IPS-18a (cell line): ENCODE measurements at regions not wholly inside any gene's neighbourhood (a gene's known extent, or its start where the extent isn't known, plus 50 kb on each side); places are given as distances from the start of the nearest gene placed in this dataset.

Experiments used
- H3K27ac ChIP-seq: one replicate; pipeline ENCODE4 v1.5.1; 2013; ENCODE audit warnings: low read length
- H3K27me3 ChIP-seq: one replicate; pipeline ENCODE4 v1.6.1; 2013; ENCODE audit warnings: mild to moderate bottlenecking, low read length; ENCODE audit not compliant: control insufficient read depth, insufficient read depth
- H3K36me3 ChIP-seq: one replicate; pipeline ENCODE4 v1.6.1; 2013; ENCODE audit warnings: low read depth, low read length; ENCODE audit not compliant: control insufficient read depth
- H3K4me1 ChIP-seq: one replicate; pipeline ENCODE4 v1.6.1; 2013; ENCODE audit warnings: low read depth, low read length; ENCODE audit not compliant: control insufficient read depth
- H3K4me3 ChIP-seq: one replicate; pipeline ENCODE4 v1.5.1; 2013; ENCODE audit warnings: low read length
- H3K9ac ChIP-seq: one replicate; pipeline ENCODE4 v1.6.1; 2013; ENCODE audit warnings: mild to moderate bottlenecking, low read length, moderate library complexity
- H3K9me3 ChIP-seq: one replicate; pipeline ENCODE4 v1.6.1; 2013; ENCODE audit warnings: low read depth, low read length; ENCODE audit not compliant: control insufficient read depth

GRCh38 chr12:127260999-127261398 lies 1006.0 kb upstream of the TMEM132C start:
- Histone ChIP-seq H3K4me1 (no peaks in the 10 kb centered on the region), H3K9me3 (peaks cover 35% of the 10 kb centered on the region), H3K27me3 (no peaks in the 10 kb centered on the region), H3K36me3 (no peaks in the 10 kb centered on the region), H3K9ac (no peak overlapping the region), H3K27ac (no peak overlapping the region), H3K4me3 (no peak overlapping the region)

- Histone ChIP-seq H3K9ac (no peak overlapping the region), H3K9me3 (peaks cover 30% of the 10 kb centered on the region), H3K4me1 (no peaks in the 10 kb centered on the region), H3K4me3 (no peak overlapping the region), H3K27me3 (no peaks in the 10 kb centered on the region), H3K27ac (no peak overlapping the region), H3K36me3 (no peaks in the 10 kb centered on the region)
Measured at GRCh38 chr12:127262615-127263014, 1004.4 kb upstream of the TMEM132C start.

- Histone ChIP-seq H3K36me3 (no peaks in the 10 kb centered on the region), H3K27ac (no peak overlapping the region), H3K9ac (no peak overlapping the region), H3K27me3 (no peaks in the 10 kb centered on the region), H3K4me1 (no peaks in the 10 kb centered on the region), H3K9me3 (peaks cover 32% of the 10 kb centered on the region), H3K4me3 (no peak overlapping the region)
Measured at GRCh38 chr12:127263621-127264020, 1003.3 kb upstream of the TMEM132C start.

- Histone ChIP-seq H3K9me3 (peaks cover 18% of the 10 kb centered on the region), H3K27ac (no peak overlapping the region), H3K4me3 (no peak overlapping the region), H3K9ac (no peak overlapping the region), H3K36me3 (no peaks in the 10 kb centered on the region), H3K27me3 (no peaks in the 10 kb centered on the region), H3K4me1 (no peaks in the 10 kb centered on the region)
Measured at GRCh38 chr12:127267128-127267527, 999.8 kb upstream of the TMEM132C start.

- Histone ChIP-seq H3K36me3 (no peaks in the 10 kb centered on the region), H3K27me3 (no peaks in the 10 kb centered on the region), H3K4me3 (no peak overlapping the region), H3K4me1 (no peaks in the 10 kb centered on the region), H3K27ac (no peak overlapping the region), H3K9me3 (peaks cover 14% of the 10 kb centered on the region), H3K9ac (no peak overlapping the region)
Measured at GRCh38 chr12:127268213-127268612, 998.8 kb upstream of the TMEM132C start.

GRCh38 chr12:127268706-127269425 lies 998.1 kb upstream of the TMEM132C start:
- H3K27ac ChIP-seq = no peak overlapping the region
- H3K9ac ChIP-seq = no peak overlapping the region
- H3K9me3 ChIP-seq = peaks cover 14% of the 10 kb centered on the region
- no peaks in the 10 kb centered on the region for H3K4me1 ChIP-seq
- no peak overlapping the region for H3K4me3 ChIP-seq
- no peaks in the 10 kb centered on the region for H3K27me3 ChIP-seq
- no peaks in the 10 kb centered on the region for H3K36me3 ChIP-seq

GRCh38 chr12:127270193-127270592 lies 996.8 kb upstream of the TMEM132C start:
- no peak overlapping the region for H3K4me3 ChIP-seq

GRCh38 chr12:127271776-127272175 lies 995.2 kb upstream of the TMEM132C start:
- no peak overlapping the region for H3K9ac ChIP-seq
- H3K9me3 ChIP-seq = peaks cover 21% of the 10 kb centered on the region
- H3K27me3 ChIP-seq = no peaks in the 10 kb centered on the region
- no peaks in the 10 kb centered on the region for H3K4me1 ChIP-seq
- H3K36me3 ChIP-seq = no peaks in the 10 kb centered on the region
- H3K27ac ChIP-seq = no peak overlapping the region
- H3K4me3 ChIP-seq = no peak overlapping the region

More at GRCh38 chr12:127270193-127270592, 996.8 kb upstream of the TMEM132C start:
- Histone ChIP-seq H3K9me3 (peaks cover 14% of the 10 kb centered on the region), H3K9ac (no peak overlapping the region), H3K4me1 (no peaks in the 10 kb centered on the region), H3K27ac (no peak overlapping the region), H3K36me3 (no peaks in the 10 kb centered on the region), H3K27me3 (no peaks in the 10 kb centered on the region)

GRCh38 chr12:127272864-127273263 lies 994.1 kb upstream of the TMEM132C start:
- H3K9ac ChIP-seq = no peak overlapping the region
- H3K36me3 ChIP-seq = no peaks in the 10 kb centered on the region
- no peak overlapping the region for H3K27ac ChIP-seq
- H3K4me1 ChIP-seq = no peaks in the 10 kb centered on the region
- peaks cover 24% of the 10 kb centered on the region for H3K9me3 ChIP-seq
- H3K4me3 ChIP-seq = no peak overlapping the region
- no peaks in the 10 kb centered on the region for H3K27me3 ChIP-seq

- Histone ChIP-seq H3K36me3 (no peaks in the 10 kb centered on the region), H3K4me3 (no peak overlapping the region)
Measured at GRCh38 chr12:127273626-127274025, 993.3 kb upstream of the TMEM132C start.

GRCh38 chr12:127275416-127275815 lies 991.6 kb upstream of the TMEM132C start:
- Histone ChIP-seq H3K4me1 (no peaks in the 10 kb centered on the region), H3K9me3 (peaks cover 17% of the 10 kb centered on the region), H3K27me3 (no peaks in the 10 kb centered on the region), H3K36me3 (no peaks in the 10 kb centered on the region), H3K9ac (no peak overlapping the region), H3K27ac (no peak overlapping the region), H3K4me3 (no peak overlapping the region)

More at GRCh38 chr12:127273626-127274025, 993.3 kb upstream of the TMEM132C start:
- Histone ChIP-seq H3K9me3 (peaks cover 22% of the 10 kb centered on the region), H3K4me1 (no peaks in the 10 kb centered on the region), H3K27ac (no peak overlapping the region), H3K9ac (no peak overlapping the region), H3K27me3 (no peaks in the 10 kb centered on the region)

GRCh38 chr12:127277882-127278281 lies 989.1 kb upstream of the TMEM132C start:
- H3K36me3 ChIP-seq = no peaks in the 10 kb centered on the region
- H3K9ac ChIP-seq = no peak overlapping the region
- H3K4me1 ChIP-seq = no peaks in the 10 kb centered on the region
- peaks cover 25% of the 10 kb centered on the region for H3K9me3 ChIP-seq
- H3K27ac ChIP-seq = no peak overlapping the region
- H3K27me3 ChIP-seq = no peaks in the 10 kb centered on the region
- H3K4me3 ChIP-seq = no peak overlapping the region
